OCI-LY1 (cell line): ENCODE measurements at regions not wholly inside any gene's neighbourhood (a gene's known extent, or its start where the extent isn't known, plus 50 kb on each side); places are given as distances from the start of the nearest gene placed in this dataset.

Source experiments
- H2AFZ ChIP-seq: fragments of 200-600 bp; sonication (generic), shearing (Covaris generic); 2 replicates; pipeline ENCODE4 v1.6.0; 2014; ENCODE audit warnings: antibody characterized with exemption, mild to moderate bottlenecking, low read length
- H3F3A ChIP-seq: fragments of 200-600 bp; sonication (generic), shearing (Covaris generic); 2 replicates; pipeline ENCODE4 v1.6.0; 2014; ENCODE audit warnings: mild to moderate bottlenecking, antibody characterized with exemption, low read length, moderate library complexity; ENCODE audit not compliant: insufficient read depth
- H3K27ac ChIP-seq: fragments of 200-600 bp; sonication (generic); 2 replicates; pipeline ENCODE4 v1.5.1; 2014; ENCODE audit warnings: low read length, mixed run types, mild to moderate bottlenecking, low read depth; ENCODE audit not compliant: poor library complexity, severe bottlenecking
- H3K27me3 ChIP-seq: fragments of 200-600 bp; sonication (generic); 2 replicates; pipeline ENCODE4 v1.6.0; 2014; ENCODE audit warnings: antibody characterized with exemption, mild to moderate bottlenecking, low read length, moderate library complexity; ENCODE audit not compliant: insufficient read depth
- H3K36me3 ChIP-seq: fragments of 200-600 bp; sonication (generic); 2 replicates; pipeline ENCODE4 v1.6.1; 2014; ENCODE audit warnings: mild to moderate bottlenecking, antibody characterized with exemption, low read length, moderate library complexity, mixed read lengths; ENCODE audit not compliant: insufficient read depth
- H3K4me1 ChIP-seq: fragments of 200-600 bp; sonication (generic); 2 replicates; pipeline ENCODE4 v1.5.1; 2014; ENCODE audit warnings: mild to moderate bottlenecking, low read length, moderate library complexity; ENCODE audit not compliant: insufficient read depth, severe bottlenecking
- H3K4me2 ChIP-seq: fragments of 200-600 bp; sonication (generic), shearing (Covaris generic); 2 replicates; pipeline ENCODE4 v1.6.1; 2014; ENCODE audit warnings: low read length
- H3K4me3 ChIP-seq: fragments of 200-600 bp; sonication (generic); 2 replicates; pipeline ENCODE4 v1.5.1; 2014; ENCODE audit warnings: low read length, low read depth, mild to moderate bottlenecking, mixed read lengths; ENCODE audit not compliant: poor library complexity, severe bottlenecking
- H3K79me2 ChIP-seq: fragments of 200-600 bp; shearing (Covaris generic); 2 replicates; pipeline ENCODE4 v1.6.1; 2016; ENCODE audit warnings: mixed run types, low read length, mixed read lengths; ENCODE audit not compliant: insufficient read depth
- H3K9ac ChIP-seq: fragments of 200-600 bp; sonication (generic), shearing (Covaris generic); 2 replicates; pipeline ENCODE4 v1.6.1; 2014; ENCODE audit warnings: mild to moderate bottlenecking, low read length, mixed read lengths
- H3K9me2 ChIP-seq: fragments of 200-600 bp; sonication (generic), shearing (Covaris generic); 2 replicates; pipeline ENCODE4 v1.6.1; 2014; ENCODE audit warnings: low read depth, mild to moderate bottlenecking, low read length, mixed read lengths
- H3K9me3 ChIP-seq: fragments of 200-600 bp; shearing (Covaris generic); 2 replicates; pipeline ENCODE4 v1.6.1; 2014; ENCODE audit warnings: low read length, mixed read lengths
- H4K20me1 ChIP-seq: fragments of 200-600 bp; sonication (generic), shearing (Covaris generic); 2 replicates; pipeline ENCODE4 v1.6.0; 2016; ENCODE audit warnings: mild to moderate bottlenecking, low read length; ENCODE audit not compliant: insufficient read depth
- CTCF ChIP-seq: fragments of 200-600 bp; sonication (generic), shearing (Covaris generic); IDR thresholded peaks from 2 replicates; pipeline ENCODE4 v1.5.1; 2017; ENCODE audit warnings: mild to moderate bottlenecking, antibody characterized with exemption, low read length, moderate library complexity, mixed read lengths
- EZH2 ChIP-seq: fragments of 200-600 bp; sonication (generic), shearing (Covaris generic); IDR thresholded peaks from 2 replicates; pipeline ENCODE4 v1.8.0; 2017; ENCODE audit warnings: borderline replicate concordance, mixed run types, mild to moderate bottlenecking, antibody characterized with exemption, low read length, moderate library complexity, mixed read lengths

GRCh38 chr13:62022369-62022768, 606.7 kb upstream of the PCDH20 start:
- H3K79me2 ChIP-seq = no peaks in the 10 kb centered on the region
- no peak overlapping the region for H3K9ac ChIP-seq
- H3K4me2 ChIP-seq = no peak overlapping the region
- no peaks in the 10 kb centered on the region for H3K36me3 ChIP-seq
- H3K27me3 ChIP-seq = no peaks in the 10 kb centered on the region
- H3K4me3 ChIP-seq = no peak overlapping the region
- no peaks in the 10 kb centered on the region for H3F3A ChIP-seq
- no peak overlapping the region for H3K27ac ChIP-seq
- no peaks in the 10 kb centered on the region for H3K4me1 ChIP-seq
- no peaks in the 10 kb centered on the region for H3K9me2 ChIP-seq
- no peak overlapping the region; the same call in 1 of the 2 replicates for H2AFZ ChIP-seq
- H3K9me3 ChIP-seq = no peaks in the 10 kb centered on the region
- TF ChIP-seq EZH2 (no peak), CTCF (no peak)
- no peaks in the 10 kb centered on the region for H4K20me1 ChIP-seq

- no peak overlapping the region for H3K9ac ChIP-seq
- H2AFZ ChIP-seq = no peak overlapping the region
Observed at GRCh38 chr13:62019858-62020257, 604.2 kb upstream of the PCDH20 start.

GRCh38 chr13:62014299-62014698, 598.6 kb upstream of the PCDH20 start:
- H3K27me3 ChIP-seq = no peaks in the 10 kb centered on the region
- no peaks in the 10 kb centered on the region for H3K9me2 ChIP-seq
- peak overlapping the region; percentile 41 for H3K4me3 ChIP-seq
- no peaks in the 10 kb centered on the region for H3F3A ChIP-seq
- H2AFZ ChIP-seq = peak overlapping the region; percentile 81; the same call in 1 of the 2 replicates
- H3K4me2 ChIP-seq = peak overlapping the region; percentile 53
- no peak overlapping the region; the same call in 1 of the 2 replicates for H3K9ac ChIP-seq
- H3K36me3 ChIP-seq = no peaks in the 10 kb centered on the region
- TF ChIP-seq CTCF = peak; percentile 56; the same call in 1 of the 2 replicates
- no peak for TF ChIP-seq EZH2
- H3K4me1 ChIP-seq = peaks cover 6% of the 10 kb centered on the region
- H4K20me1 ChIP-seq = no peaks in the 10 kb centered on the region
- H3K9me3 ChIP-seq = no peaks in the 10 kb centered on the region
- H3K79me2 ChIP-seq = no peaks in the 10 kb centered on the region
- no peak overlapping the region for H3K27ac ChIP-seq

More at GRCh38 chr13:62019858-62020257, 604.2 kb upstream of the PCDH20 start:
- Histone ChIP-seq H3K27ac (no peak overlapping the region), H4K20me1 (no peaks in the 10 kb centered on the region), H3K9me3 (no peaks in the 10 kb centered on the region), H3K79me2 (no peaks in the 10 kb centered on the region), H3K4me2 (no peak overlapping the region), H3F3A (no peaks in the 10 kb centered on the region), H3K9me2 (no peaks in the 10 kb centered on the region), H3K27me3 (no peaks in the 10 kb centered on the region), H3K4me3 (no peak overlapping the region), H3K36me3 (no peaks in the 10 kb centered on the region), H3K4me1 (peaks cover under 1% of the 10 kb centered on the region)
- TF ChIP-seq CTCF (no peak), EZH2 (no peak)
